ENCODE measurements at regions not wholly inside any gene's neighbourhood (a gene's known extent, or its start where the extent isn't known, plus 50 kb on each side); places are given as distances from the start of the nearest gene placed in this dataset.

- ChIA-PET CTCF (no interaction called here), POLR2A (no interaction called here)
- no peak for TF ChIP-seq CTCF (IDR thresholded peaks at IDR 0.05; ENCODE audit: control extremely low read depth, extremely low read depth, low read depth, missing control alignments)
- DNase-seq (ENCODE audit: extremely low spot score): no peak
Observed at GRCh38 chr3:13766128-13766527, 113.7 kb downstream of the WNT7A start.

GRCh38 chr3:13764161-13764560, 115.7 kb downstream of the WNT7A start:
- POLR2A ChIA-PET: no interaction called here
- CTCF ChIA-PET: interaction anchor here (1.0 kb wide), 1 partner anchor 9 kb away, joined by 3 read pairs; no protein-coding TSS in a partner anchor

GRCh38 chr3:13762906-13763305, 117.0 kb downstream of the WNT7A start:
- TF ChIP-seq CTCF (IDR thresholded peaks at IDR 0.05; ENCODE audit: control extremely low read depth, extremely low read depth, low read depth, missing control alignments): no peak
- no peak for DNase-seq (ENCODE audit: extremely low spot score)
- CTCF ChIA-PET: no interaction called here
- POLR2A ChIA-PET: no interaction called here

More at GRCh38 chr3:13764161-13764560, 115.7 kb downstream of the WNT7A start:
- DNase-seq (ENCODE audit: extremely low spot score): no peak
- no peak for TF ChIP-seq CTCF (IDR thresholded peaks at IDR 0.05; ENCODE audit: control extremely low read depth, extremely low read depth, low read depth, missing control alignments)

GRCh38 chr3:13750731-13751130, 129.1 kb downstream of the WNT7A start:
- no peak for TF ChIP-seq CTCF (IDR thresholded peaks at IDR 0.05; ENCODE audit: control extremely low read depth, extremely low read depth, low read depth, missing control alignments)
- ChIA-PET CTCF (interaction anchor here (1.3 kb wide), 1 partner anchor 13 kb away, joined by 3 read pairs; no protein-coding TSS in a partner anchor), POLR2A (no interaction called here)
- no peak for DNase-seq (ENCODE audit: extremely low spot score)

GRCh38 chr3:13750215-13750614, 129.7 kb downstream of the WNT7A start:
- ChIA-PET POLR2A (no interaction called here), CTCF (interaction anchor here (1.3 kb wide), 1 partner anchor 12 kb away, joined by 3 read pairs; no protein-coding TSS in a partner anchor)
- TF ChIP-seq CTCF (IDR thresholded peaks at IDR 0.05; ENCODE audit: control extremely low read depth, extremely low read depth, low read depth, missing control alignments): no peak
- no peak for DNase-seq (ENCODE audit: extremely low spot score)

GRCh38 chr3:13749063-13749764, 130.7 kb downstream of the WNT7A start:
- POLR2A ChIA-PET: no interaction called here
- CTCF ChIA-PET: no interaction called here
- no peak for TF ChIP-seq CTCF (IDR thresholded peaks at IDR 0.05; ENCODE audit: control extremely low read depth, extremely low read depth, low read depth, missing control alignments)
- DNase-seq (ENCODE audit: extremely low spot score): no peak

Data from GM10248 (cell line).